DOHH2 (cell line): ENCODE measurements at regions not wholly inside any gene's neighbourhood (a gene's known extent, or its start where the extent isn't known, plus 50 kb on each side); places are given as distances from the start of the nearest gene placed in this dataset.

Experiments used
- H3F3A ChIP-seq: fragments of 200-600 bp; sonication (generic), shearing (Covaris generic); 2 replicates; pipeline ENCODE4 v1.6.0; 2016; ENCODE audit warnings: antibody characterized with exemption, mild to moderate bottlenecking; ENCODE audit not compliant: control insufficient read depth, insufficient read depth
- H3K27ac ChIP-seq: fragments of 200-600 bp; sonication (generic); 2 replicates; pipeline ENCODE4 v1.5.1; 2014; ENCODE audit warnings: low read depth, mild to moderate bottlenecking, low read length, moderate library complexity
- H3K27me3 ChIP-seq: fragments of 200-600 bp; sonication (generic); 2 replicates; pipeline ENCODE4 v1.6.1; 2014; ENCODE audit warnings: mild to moderate bottlenecking, low read length, mixed read lengths; ENCODE audit not compliant: control insufficient read depth
- H3K36me3 ChIP-seq: fragments of 200-600 bp; sonication (generic); 2 replicates; pipeline ENCODE4 v1.6.1; 2014; ENCODE audit warnings: mild to moderate bottlenecking, low read length, moderate library complexity, mixed read lengths; ENCODE audit not compliant: control insufficient read depth
- H3K4me1 ChIP-seq: fragments of 200-600 bp; sonication (generic); 2 replicates; pipeline ENCODE4 v1.6.1; 2014; ENCODE audit warnings: mild to moderate bottlenecking, low read length, mixed read lengths; ENCODE audit not compliant: control insufficient read depth
- H3K4me2 ChIP-seq: fragments of 200-600 bp; sonication (generic); 2 replicates; pipeline ENCODE4 v1.6.0; 2014; ENCODE audit warnings: mild to moderate bottlenecking, low read length, moderate library complexity
- H3K4me3 ChIP-seq: fragments of 200-600 bp; sonication (generic); 2 replicates; pipeline ENCODE4 v1.5.1; 2014; ENCODE audit warnings: mild to moderate bottlenecking, low read length, mixed read lengths
- H3K79me2 ChIP-seq: fragments of 200-600 bp; sonication (generic); 2 replicates; pipeline ENCODE4 v1.6.1; 2014; ENCODE audit warnings: mild to moderate bottlenecking, low read length, mixed read lengths; ENCODE audit not compliant: control insufficient read depth
- H3K9me2 ChIP-seq: fragments of 200-600 bp; sonication (generic); replicated peaks from 2 replicates; pipeline ENCODE4 v1.6.1; 2014; ENCODE audit warnings: mild to moderate bottlenecking, low read length, mixed read lengths; ENCODE audit not compliant: control insufficient read depth
- H3K9me3 ChIP-seq: fragments of 200-600 bp; sonication (generic); 2 replicates; pipeline ENCODE4 v1.6.1; 2014; ENCODE audit warnings: antibody characterized with exemption, low read length, mixed read lengths; ENCODE audit not compliant: control insufficient read depth, insufficient read depth
- H4K20me1 ChIP-seq: fragments of 200-600 bp; sonication (generic); 2 replicates; pipeline ENCODE4 v1.6.0; 2014; ENCODE audit warnings: low read depth, mild to moderate bottlenecking, antibody characterized with exemption, low read length, moderate library complexity; ENCODE audit not compliant: control insufficient read depth, insufficient read depth
- CTCF ChIP-seq: fragments of 200-600 bp; sonication (generic); IDR thresholded peaks from one replicate; pipeline ENCODE4 v1.5.1; 2014; ENCODE audit warnings: antibody characterized with exemption, mild to moderate bottlenecking, low read depth, low read length; ENCODE audit not compliant: poor library complexity, severe bottlenecking
- EZH2phosphoT487 ChIP-seq: fragments of 200-600 bp; sonication (generic); IDR thresholded peaks from 2 replicates; pipeline ENCODE4 v1.6.1; 2017; ENCODE audit warnings: borderline replicate concordance, mild to moderate bottlenecking, antibody characterized with exemption, low read length, moderate library complexity, mixed read lengths

- no peak overlapping the region for H3K4me2 ChIP-seq
- H3F3A ChIP-seq, result no peaks in the 10 kb centered on the region
- no peaks in the 10 kb centered on the region for H3K9me2 ChIP-seq
- TF ChIP-seq CTCF, result no peak
- TF ChIP-seq EZH2phosphoT487, result no peak
- H3K36me3 ChIP-seq, result no peaks in the 10 kb centered on the region
- H3K79me2 ChIP-seq, result no peaks in the 10 kb centered on the region
- no peak overlapping the region for H3K27ac ChIP-seq
- no peaks in the 10 kb centered on the region for H3K4me1 ChIP-seq
- H3K27me3 ChIP-seq, result no peaks in the 10 kb centered on the region
- no peaks in the 10 kb centered on the region for H3K9me3 ChIP-seq
- H4K20me1 ChIP-seq, result no peaks in the 10 kb centered on the region
- H3K4me3 ChIP-seq, result no peak overlapping the region
Measured at GRCh38 chr4:135177321-135177720, 975.7 kb upstream of the PABPC4L start.

- H3K27ac ChIP-seq, result no peak overlapping the region
Measured at GRCh38 chr4:135166661-135167060, 965.1 kb upstream of the PABPC4L start.

GRCh38 chr4:135164601-135165000 is 963.0 kb upstream of the PABPC4L start:
- H3K79me2 ChIP-seq, result no peaks in the 10 kb centered on the region
- no peaks in the 10 kb centered on the region for H3K4me1 ChIP-seq
- no peak overlapping the region for H3K4me3 ChIP-seq
- TF ChIP-seq CTCF (no peak), EZH2phosphoT487 (no peak)
- H4K20me1 ChIP-seq, result no peaks in the 10 kb centered on the region
- H3K36me3 ChIP-seq, result no peaks in the 10 kb centered on the region
- H3K27me3 ChIP-seq, result no peaks in the 10 kb centered on the region
- H3K9me2 ChIP-seq, result no peaks in the 10 kb centered on the region
- H3K4me2 ChIP-seq, result no peak overlapping the region
- H3K9me3 ChIP-seq, result no peaks in the 10 kb centered on the region
- no peaks in the 10 kb centered on the region for H3F3A ChIP-seq
- H3K27ac ChIP-seq, result no peak overlapping the region

More at GRCh38 chr4:135166661-135167060, 965.1 kb upstream of the PABPC4L start:
- Histone ChIP-seq H3K4me2 (no peak overlapping the region), H3K4me3 (no peak overlapping the region), H3K36me3 (no peaks in the 10 kb centered on the region), H3K27me3 (no peaks in the 10 kb centered on the region), H3K9me2 (no peaks in the 10 kb centered on the region), H3K9me3 (no peaks in the 10 kb centered on the region), H3F3A (no peaks in the 10 kb centered on the region), H3K79me2 (no peaks in the 10 kb centered on the region), H4K20me1 (no peaks in the 10 kb centered on the region), H3K4me1 (no peaks in the 10 kb centered on the region)
- TF ChIP-seq EZH2phosphoT487 (no peak), CTCF (no peak)

- Histone ChIP-seq H3K9me3 (no peaks in the 10 kb centered on the region), H4K20me1 (no peaks in the 10 kb centered on the region), H3K4me2 (no peak overlapping the region), H3F3A (no peaks in the 10 kb centered on the region), H3K27ac (no peak overlapping the region), H3K27me3 (no peaks in the 10 kb centered on the region), H3K9me2 (no peaks in the 10 kb centered on the region), H3K79me2 (no peaks in the 10 kb centered on the region), H3K4me1 (no peaks in the 10 kb centered on the region), H3K4me3 (no peak overlapping the region), H3K36me3 (no peaks in the 10 kb centered on the region)
- no peak for TF ChIP-seq EZH2phosphoT487
- TF ChIP-seq CTCF, result no peak
Measured at GRCh38 chr4:135144498-135144897, 942.9 kb upstream of the PABPC4L start.
